GM12864 (cell line): ENCODE measurements at regions not wholly inside any gene's neighbourhood (a gene's known extent, or its start where the extent isn't known, plus 50 kb on each side); places are given as distances from the start of the nearest gene placed in this dataset.

Source experiments
- DNase-seq: peaks from one replicate; pipeline ENCODE4 v3.0.0-alpha.2; 2011; ENCODE audit warnings: low read depth
- H3K4me3 ChIP-seq: 2 replicates; pipeline ENCODE4 v1.5.1; 2011; ENCODE audit warnings: mild to moderate bottlenecking, low read depth, low read length, control low read depth
- TF ChIP-seq, protein P1 (sequence below): IDR thresholded peaks from 2 replicates; pipeline ENCODE4 v1.5.1; 2011; ENCODE audit warnings: low read depth, mild to moderate bottlenecking, moderate library complexity, low read length, control low read depth, inconsistent platforms; ENCODE audit errors: missing control alignments

- DNase-seq = no peak
- H3K4me3 ChIP-seq = no peak overlapping the region
- TF ChIP-seq, protein P1, sequence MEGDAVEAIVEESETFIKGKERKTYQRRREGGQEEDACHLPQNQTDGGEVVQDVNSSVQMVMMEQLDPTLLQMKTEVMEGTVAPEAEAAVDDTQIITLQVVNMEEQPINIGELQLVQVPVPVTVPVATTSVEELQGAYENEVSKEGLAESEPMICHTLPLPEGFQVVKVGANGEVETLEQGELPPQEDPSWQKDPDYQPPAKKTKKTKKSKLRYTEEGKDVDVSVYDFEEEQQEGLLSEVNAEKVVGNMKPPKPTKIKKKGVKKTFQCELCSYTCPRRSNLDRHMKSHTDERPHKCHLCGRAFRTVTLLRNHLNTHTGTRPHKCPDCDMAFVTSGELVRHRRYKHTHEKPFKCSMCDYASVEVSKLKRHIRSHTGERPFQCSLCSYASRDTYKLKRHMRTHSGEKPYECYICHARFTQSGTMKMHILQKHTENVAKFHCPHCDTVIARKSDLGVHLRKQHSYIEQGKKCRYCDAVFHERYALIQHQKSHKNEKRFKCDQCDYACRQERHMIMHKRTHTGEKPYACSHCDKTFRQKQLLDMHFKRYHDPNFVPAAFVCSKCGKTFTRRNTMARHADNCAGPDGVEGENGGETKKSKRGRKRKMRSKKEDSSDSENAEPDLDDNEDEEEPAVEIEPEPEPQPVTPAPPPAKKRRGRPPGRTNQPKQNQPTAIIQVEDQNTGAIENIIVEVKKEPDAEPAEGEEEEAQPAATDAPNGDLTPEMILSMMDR = no peak
Measured at GRCh38 chr1:69197816-69198215, 369.9 kb upstream of the LRRC7 start.

DNA sequence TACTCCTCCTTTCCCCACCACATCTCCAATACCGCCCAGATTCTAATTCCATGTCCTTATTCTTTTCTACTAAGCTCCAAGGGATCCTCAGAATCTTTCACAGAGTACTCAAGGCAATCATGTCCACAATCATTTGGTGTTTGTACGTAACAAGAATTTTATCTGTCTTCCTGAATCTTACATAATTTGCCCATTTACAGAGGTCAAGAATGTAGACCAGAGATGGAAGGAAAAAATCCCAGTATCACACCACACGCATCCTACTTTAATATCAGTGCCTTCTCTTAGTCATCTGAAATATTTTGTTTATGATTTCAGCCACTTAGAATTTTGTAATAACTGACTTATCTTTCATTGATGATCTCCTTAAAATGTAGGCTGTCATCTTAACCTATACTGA is 366.0 kb upstream of the LRRC7 start:
- H3K4me3 ChIP-seq = no peak overlapping the region
- no peak for DNase-seq
- TF ChIP-seq, protein P1 = no peak

DNA sequence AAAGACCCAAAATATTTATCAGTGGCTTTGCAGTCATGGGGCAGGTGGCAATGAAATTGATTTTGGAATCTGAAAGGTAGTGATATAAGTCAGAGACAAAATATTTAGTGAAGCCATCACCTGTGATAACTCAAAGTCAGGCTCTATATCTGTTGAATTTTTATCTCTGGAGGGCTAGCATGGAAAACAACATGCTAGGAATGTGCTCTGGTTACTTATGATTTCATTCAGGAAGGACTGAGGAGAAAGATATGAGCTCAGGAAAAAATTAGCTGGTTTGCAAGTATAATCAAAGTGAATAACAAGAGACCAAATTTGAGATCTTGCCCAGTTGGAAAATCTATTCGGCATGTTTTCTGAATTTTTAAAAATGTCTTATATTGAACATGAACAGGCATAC is 364.6 kb upstream of the LRRC7 start:
- TF ChIP-seq, protein P1 = no peak
- no peak for DNase-seq
- no peak overlapping the region for H3K4me3 ChIP-seq

GRCh38 chr1:69213644-69214043 is 354.1 kb upstream of the LRRC7 start:
- TF ChIP-seq, protein P1 = no peak
- DNase-seq = no peak
- no peak overlapping the region for H3K4me3 ChIP-seq

DNA sequence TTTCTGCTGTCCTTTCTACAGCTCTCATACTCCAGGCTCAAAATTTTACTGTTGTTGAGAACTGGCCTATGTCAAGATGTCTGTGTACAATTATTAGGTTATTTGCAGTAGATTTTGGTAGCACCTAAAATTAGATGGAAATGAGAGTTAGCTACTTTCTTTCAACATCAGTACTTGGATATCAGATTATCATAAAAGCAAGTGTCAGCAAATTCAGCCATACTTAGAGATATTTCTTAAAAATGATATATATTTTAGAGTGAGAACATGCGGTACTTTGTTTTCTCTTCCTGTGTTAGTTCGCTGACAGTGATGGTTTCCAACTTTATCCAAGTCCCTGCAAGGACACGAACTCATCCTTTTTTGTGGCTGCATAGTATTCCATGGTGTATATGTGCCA is 351.8 kb upstream of the LRRC7 start:
- no peak for DNase-seq
- no peak overlapping the region for H3K4me3 ChIP-seq
- TF ChIP-seq, protein P1 = no peak

- no peak for DNase-seq
- no peak overlapping the region for H3K4me3 ChIP-seq
- TF ChIP-seq, protein P1 = no peak
Measured at GRCh38 chr1:69220672-69221071, 347.1 kb upstream of the LRRC7 start.

DNA sequence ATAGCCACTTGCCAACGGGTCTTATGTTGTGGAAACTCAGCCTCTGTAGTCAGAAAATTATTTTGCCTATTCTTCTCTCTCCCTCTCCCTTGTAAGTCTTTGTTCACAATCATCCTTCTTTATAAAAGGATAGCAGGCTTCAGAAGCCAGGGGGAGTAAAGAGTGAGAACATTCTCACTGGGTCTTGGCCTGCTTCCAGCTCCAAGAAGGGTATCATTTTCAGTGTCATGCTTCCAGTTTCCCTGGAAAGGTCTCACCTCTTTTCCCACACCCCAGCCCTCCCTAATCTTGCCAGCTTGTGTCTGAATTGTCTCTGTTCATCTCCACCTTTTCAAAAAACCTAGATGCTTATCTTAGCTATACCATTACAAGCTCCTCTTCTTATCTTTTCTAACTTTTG is 346.2 kb upstream of the LRRC7 start:
- no peak for DNase-seq
- TF ChIP-seq, protein P1 = no peak
- no peak overlapping the region for H3K4me3 ChIP-seq
